CD4-positive, alpha-beta T cell treated with Interleukin-15 for 4 hours (primary cell): ENCODE measurements at regions not wholly inside any gene's neighbourhood (a gene's known extent, or its start where the extent isn't known, plus 50 kb on each side); places are given as distances from the start of the nearest gene placed in this dataset.
A peak's percentile ranks its signal among the peaks of the same experiment; 100 is the strongest.

Experiments used
- DNase-seq: peaks from one replicate; pipeline ENCODE4 v3.0.0-alpha.2; 2020; ENCODE audit warnings: low spot score

DNA sequence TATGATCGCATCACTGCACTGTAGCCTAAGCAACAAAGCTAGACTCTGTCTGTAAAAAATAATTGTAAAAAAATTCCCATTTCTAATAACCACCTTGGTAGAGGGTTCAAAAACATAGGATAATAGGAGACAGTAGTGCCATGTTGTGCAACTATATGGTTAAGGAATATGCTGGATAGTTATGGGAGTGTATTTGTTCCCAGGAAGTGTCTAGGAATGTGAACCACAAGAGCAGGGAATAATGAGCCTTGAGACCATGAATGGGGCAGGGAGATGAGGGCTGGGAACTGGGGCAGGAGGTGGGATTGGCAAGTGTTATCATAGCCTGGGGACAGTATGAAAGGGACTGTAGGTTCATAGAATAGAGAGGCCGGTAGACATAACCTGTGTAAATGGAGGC lies 50.4 kb downstream of the RUSC2 start:
- DNase-seq = no peak

DNA sequence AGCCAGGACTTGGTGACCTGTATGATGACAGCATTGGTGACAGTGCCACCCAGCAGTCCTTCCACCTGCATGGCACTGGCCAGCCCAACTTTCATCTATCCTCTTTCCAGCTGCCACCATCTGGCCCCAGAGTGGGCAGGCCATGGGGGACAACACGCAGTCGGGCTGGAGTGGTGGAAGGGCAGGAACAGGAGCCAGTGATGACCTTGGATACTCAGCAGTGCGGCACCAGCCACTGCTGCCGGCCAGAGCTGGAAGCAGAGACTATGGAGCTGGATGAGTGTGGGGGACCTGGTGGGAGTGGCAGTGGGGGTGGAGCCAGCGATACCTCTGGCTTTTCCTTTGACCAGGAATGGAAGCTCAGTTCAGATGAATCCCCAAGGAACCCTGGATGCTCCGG lies 56.9 kb downstream of the RUSC2 start:
- no peak for DNase-seq

DNA sequence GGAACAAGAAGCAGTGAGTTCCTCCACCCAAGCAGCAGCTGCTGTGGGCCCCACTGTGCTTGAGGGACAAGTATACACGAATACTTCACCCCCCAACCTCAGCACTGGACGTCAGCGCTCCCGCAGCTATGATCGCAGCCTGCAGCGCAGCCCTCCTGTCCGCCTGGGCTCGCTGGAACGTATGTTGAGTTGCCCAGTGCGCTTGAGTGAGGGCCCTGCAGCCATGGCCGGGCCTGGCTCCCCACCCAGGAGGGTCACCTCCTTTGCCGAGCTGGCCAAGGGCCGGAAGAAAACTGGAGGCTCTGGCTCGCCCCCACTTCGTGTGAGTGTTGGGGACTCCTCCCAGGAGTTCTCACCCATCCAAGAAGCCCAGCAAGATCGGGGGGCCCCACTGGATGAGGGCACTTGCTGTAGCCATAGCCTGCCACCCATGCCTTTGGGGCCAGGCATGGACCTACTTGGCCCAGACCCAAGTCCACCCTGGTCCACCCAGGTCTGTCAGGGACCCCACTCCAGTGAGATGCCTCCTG lies 57.1 kb upstream of the TESK1 start:
- no peak for DNase-seq

DNA sequence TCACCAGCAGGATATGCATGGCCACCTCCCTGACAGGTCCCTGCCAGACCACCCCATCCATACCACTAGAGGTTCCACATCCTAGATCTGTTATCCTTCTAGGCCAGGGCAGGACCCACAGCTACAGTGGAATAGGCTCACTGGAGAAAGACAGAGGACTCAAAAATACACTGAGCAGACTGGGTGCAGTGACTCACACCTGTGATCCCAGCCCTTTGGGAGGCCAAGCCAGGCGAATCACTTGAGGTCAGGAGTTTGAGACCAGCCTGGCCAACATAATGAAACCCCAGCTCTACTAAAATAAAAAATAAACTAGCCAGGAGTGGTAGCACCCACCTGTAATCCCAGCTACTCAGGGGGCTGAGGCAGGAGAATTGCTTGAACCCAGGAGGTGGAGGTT lies 56.5 kb upstream of the TESK1 start:
- no peak for DNase-seq

DNA sequence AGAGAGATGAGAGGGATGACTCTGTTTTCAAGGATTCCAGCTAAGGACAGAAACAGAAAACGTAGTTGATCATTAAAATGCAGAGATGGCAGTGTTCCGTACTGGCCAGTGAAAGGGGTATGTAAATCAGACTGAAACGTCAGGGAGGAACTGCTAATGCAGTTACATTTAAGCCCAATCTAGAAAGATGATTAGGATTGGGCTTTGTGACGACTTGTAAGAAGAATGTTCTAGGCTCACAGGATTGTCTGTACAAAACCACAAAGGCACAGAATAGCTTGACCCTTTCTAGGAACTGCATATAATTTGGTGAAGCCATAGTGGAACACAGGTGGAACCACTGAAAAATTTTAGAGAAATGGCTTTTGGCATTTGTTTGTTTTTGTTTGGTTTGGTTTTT lies 55.6 kb upstream of the TESK1 start:
- no peak for DNase-seq

DNA sequence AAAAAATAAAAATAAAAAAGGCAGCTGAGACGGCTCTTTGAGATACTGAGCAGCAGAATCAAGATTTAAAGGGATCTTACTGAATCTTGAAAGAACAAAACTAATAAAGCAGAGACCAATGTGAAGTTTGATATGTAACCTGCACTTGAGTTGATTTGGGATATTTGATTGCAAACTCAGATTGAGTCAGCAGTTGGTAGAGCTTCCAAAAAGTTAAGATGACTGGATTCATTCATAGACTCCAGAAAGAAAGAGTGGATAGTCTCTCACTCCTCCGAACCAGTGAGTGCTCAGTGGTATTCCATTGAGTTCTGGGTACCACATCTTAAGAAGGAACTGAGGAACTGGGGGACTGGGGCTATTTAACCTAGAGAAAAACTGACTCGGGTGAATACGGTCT lies 52.7 kb upstream of the TESK1 start:
- DNase-seq = no peak

DNA sequence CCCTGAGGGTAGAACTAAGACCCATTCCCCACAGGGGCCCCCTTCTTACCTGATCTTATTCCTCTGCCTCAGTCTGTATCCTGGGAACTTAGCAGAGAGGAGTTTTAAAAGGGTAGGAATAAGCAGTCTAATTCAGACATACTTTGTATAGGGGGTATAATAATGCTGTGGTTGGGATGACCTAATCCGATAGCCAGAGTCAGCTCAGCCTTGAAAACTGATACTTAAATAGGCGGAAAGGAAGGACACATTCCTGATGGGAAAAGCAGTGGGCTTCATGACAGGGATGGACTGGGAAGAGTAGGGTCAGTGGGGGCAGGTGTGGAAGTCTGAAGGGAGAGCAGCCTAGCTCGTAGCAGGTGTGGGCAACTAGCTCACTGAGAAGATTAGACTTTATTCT lies 52.2 kb upstream of the TESK1 start:
- no peak for DNase-seq

DNA sequence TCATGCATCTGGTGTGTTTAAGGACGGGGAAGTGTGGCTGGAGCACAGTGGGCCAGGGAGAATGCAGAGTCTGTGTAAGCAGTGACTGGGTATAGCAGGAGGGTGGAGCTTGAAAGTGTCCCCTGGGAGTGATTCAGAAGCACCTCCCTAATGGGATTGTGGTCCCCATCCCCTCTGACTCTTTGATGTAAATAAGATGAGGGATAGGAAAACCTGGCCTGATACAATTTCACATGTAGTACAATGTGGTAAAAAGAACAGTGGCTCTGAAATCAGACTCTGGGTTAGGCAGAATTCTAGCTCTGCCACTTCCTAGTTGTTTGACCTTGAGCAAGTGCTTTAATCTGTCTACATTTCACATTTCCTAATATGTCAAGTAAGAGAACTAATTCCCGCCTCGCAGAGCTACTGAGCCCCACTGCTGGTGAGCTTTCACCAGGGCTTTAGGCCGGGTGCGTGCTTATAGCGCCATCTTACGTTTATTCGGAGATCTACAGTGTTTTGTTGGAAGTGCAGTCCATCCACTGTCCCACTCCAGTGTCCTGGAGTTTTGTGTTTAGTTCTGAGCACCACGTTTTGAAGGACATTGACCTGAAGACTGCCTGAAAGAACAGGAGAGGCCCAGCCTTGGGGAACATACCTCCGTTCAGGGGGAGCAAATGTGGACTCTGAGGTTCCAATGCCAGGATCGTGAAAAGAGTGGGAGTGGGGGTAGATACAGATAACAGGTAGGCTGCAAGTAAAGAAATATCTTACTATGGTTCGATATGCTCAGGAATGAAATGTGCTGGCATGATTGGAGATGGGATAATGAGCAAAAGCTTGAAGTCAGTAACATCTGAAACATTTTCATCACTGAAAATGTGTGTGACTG lies 51.2 kb upstream of the TESK1 start:
- DNase-seq = peak; percentile 29

DNA sequence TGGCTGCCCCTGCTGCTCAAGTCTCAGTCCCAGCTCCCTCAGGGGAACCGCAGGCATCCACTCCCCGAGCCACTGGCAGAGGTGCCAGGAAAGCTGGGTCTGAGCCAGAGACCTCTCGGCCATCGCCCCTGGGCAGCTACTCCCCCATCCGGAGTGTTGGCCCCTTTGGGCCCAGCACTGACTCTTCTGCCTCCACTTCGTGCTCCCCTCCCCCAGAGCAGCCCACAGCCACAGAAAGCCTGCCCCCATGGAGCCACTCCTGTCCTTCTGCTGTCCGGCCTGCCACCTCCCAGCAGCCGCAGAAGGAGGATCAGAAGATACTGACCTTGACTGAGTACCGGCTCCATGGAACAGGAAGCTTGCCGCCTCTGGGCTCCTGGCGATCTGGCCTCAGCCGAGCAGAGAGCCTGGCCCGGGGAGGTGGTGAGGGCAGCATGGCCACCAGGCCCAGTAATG lies 49.8 kb upstream of the TESK1 start:
- DNase-seq = no peak
